K562 (cell line): ENCODE measurements at regions not wholly inside any gene's neighbourhood (a gene's known extent, or its start where the extent isn't known, plus 50 kb on each side); places are given as distances from the start of the nearest gene placed in this dataset.

ENCODE experiments used
- ATF2 ChIP-seq: sonication (generic); formaldehyde crosslinking; IDR thresholded peaks from 2 replicates; pipeline ENCODE4 v1.8.1; 2022; ENCODE audit warnings: missing genetic modification reagents
- ATF4 ChIP-seq: fragments of 450-650 bp; formaldehyde crosslinking; IDR thresholded peaks from 2 replicates; pipeline ENCODE4 v1.4.0; 2022; ENCODE audit warnings: mild to moderate bottlenecking, moderate library complexity
- CCAR2 ChIP-seq: fragments of 200-400 bp; formaldehyde crosslinking; IDR thresholded peaks from 2 replicates; pipeline ENCODE4 v1.6.1; 2017; ENCODE audit warnings: mild to moderate bottlenecking, low read depth, low read length
- ELF1 ChIP-seq: fragments of 200-800 bp; sonication (Bioruptor generic); IDR thresholded peaks from 2 replicates; pipeline ENCODE4 v1.6.1; 2016; ENCODE audit warnings: missing genetic modification characterization, missing compliant biosample characterization
- EZH2 ChIP-seq: IDR thresholded peaks from 2 replicates; pipeline ENCODE4 v1.6.1; 2012; ENCODE audit warnings: low read depth, mild to moderate bottlenecking, inconsistent platforms, low read length, borderline replicate concordance
- HDAC6 ChIP-seq: IDR thresholded peaks from 2 replicates; pipeline ENCODE4 v1.6.1; 2012; ENCODE audit warnings: low read depth, mild to moderate bottlenecking, control low read depth, inconsistent platforms, low read length, moderate library complexity
- HMGN3 ChIP-seq: IDR thresholded peaks from 2 replicates; pipeline ENCODE4 v1.6.1; 2011; ENCODE audit warnings: borderline replicate concordance, low read depth, mild to moderate bottlenecking, mixed read lengths, low read length; ENCODE audit not compliant: insufficient read length; ENCODE audit errors: extremely low read depth
- MAZ ChIP-seq, 2 experiments: fragments of 450-650 bp in 1 of 2; sonication (generic) in 1 of 2; formaldehyde crosslinking; IDR thresholded peaks in 1 of 2; conservative IDR thresholded peaks in 1 of 2; 2 replicates each; pipeline versions ENCODE4 v1.4.0 to v1.5.0; 2020; ENCODE audit warnings: mild to moderate bottlenecking in 1 of 2, missing genetic modification reagents in 1 of 2
- NFRKB ChIP-seq: fragments of 450-650 bp; IDR thresholded peaks from 2 replicates; pipeline ENCODE4 v1.6.1; 2016; ENCODE audit warnings: low read depth
- NFYB ChIP-seq: IDR thresholded peaks from 2 replicates; pipeline ENCODE4 v1.6.1; 2011; ENCODE audit warnings: mild to moderate bottlenecking, moderate library complexity; ENCODE audit not compliant: insufficient read length; ENCODE audit errors: extremely low read depth
- NRF1 ChIP-seq, 2 experiments: fragments of 450-650 bp; IDR thresholded peaks in 1 of 2; conservative IDR thresholded peaks in 1 of 2; 2 replicates each; pipeline ENCODE4 v1.6.1; 2014; ENCODE audit warnings: mild to moderate bottlenecking in 2 of 2
- PYGO2 ChIP-seq: fragments of 450-650 bp; IDR thresholded peaks from 2 replicates; pipeline ENCODE4 v1.6.1; 2016; ENCODE audit warnings: mild to moderate bottlenecking, missing genetic modification characterization, moderate library complexity, missing compliant biosample characterization
- STAT5B ChIP-seq: fragments of 250-450 bp; sonication (Bioruptor Pico); IDR thresholded peaks from 2 replicates; pipeline ENCODE4 v1.8.0; 2021; ENCODE audit warnings: mild to moderate bottlenecking, inconsistent platforms
- TF ChIP-seq, protein P1 (sequence below), 2 experiments: fragments of 450-650 bp; IDR thresholded peaks; 2 replicates each; pipeline ENCODE4 v1.6.1; 2016; ENCODE audit warnings: mild to moderate bottlenecking in 2 of 2, borderline replicate concordance in 1 of 2, low read depth in 1 of 2, moderate library complexity in 1 of 2
- TF ChIP-seq, protein P2 (sequence below): fragments of 450-650 bp; formaldehyde crosslinking; IDR thresholded peaks from 2 replicates; pipeline ENCODE4 v1.4.0; 2020; ENCODE audit warnings: mild to moderate bottlenecking, mixed read lengths

DNA sequence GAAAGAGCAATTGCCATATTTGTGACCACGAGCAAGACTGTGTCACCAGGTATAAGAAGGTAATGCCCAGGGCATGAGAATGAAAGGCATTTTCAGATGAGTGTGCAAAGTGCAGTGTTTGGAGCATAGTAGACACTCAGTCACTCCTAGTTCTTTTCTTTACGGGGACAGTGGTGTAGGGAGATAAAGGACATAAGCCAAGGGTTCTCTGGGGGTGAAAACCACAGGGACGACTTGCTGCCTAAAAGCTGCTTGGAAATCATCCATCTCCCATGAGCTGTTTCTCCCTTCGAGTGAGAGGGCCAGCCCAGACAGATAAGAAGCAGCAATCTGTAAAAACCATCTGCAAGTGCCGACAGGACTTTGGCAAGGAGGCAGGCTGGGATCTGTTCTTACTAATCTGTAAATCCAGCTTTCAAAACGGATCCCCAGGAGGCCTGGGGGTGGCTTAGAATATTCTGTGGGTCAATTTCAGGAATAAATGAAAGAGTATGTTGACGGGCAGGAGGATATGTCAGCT lies 221.6 kb downstream of the LPIN1 start (continued):
- TF ChIP-seq NRF1 (conservative IDR thresholded peaks at IDR 0.05 in 1 of 2, IDR thresholded peaks at IDR 0.05 in 1 of 2), result peak in 1 of 2 experiments; percentile 21; a peak in 2 of 4 replicates
- peak; percentile 80 for TF ChIP-seq ATF4 (CRISPR knock-in tag)
- TF ChIP-seq HDAC6, result no peak
- TF ChIP-seq MAZ (CRISPR knock-in tag; conservative IDR thresholded peaks at IDR 0.05 in 1 of 2, IDR thresholded peaks at IDR 0.05 in 1 of 2), result peak; percentile 91 to 95
- TF ChIP-seq PYGO2, result peak; percentile 95
- no peak for TF ChIP-seq NFRKB
- TF ChIP-seq NFYB, result no peak
- TF ChIP-seq, protein P1, sequence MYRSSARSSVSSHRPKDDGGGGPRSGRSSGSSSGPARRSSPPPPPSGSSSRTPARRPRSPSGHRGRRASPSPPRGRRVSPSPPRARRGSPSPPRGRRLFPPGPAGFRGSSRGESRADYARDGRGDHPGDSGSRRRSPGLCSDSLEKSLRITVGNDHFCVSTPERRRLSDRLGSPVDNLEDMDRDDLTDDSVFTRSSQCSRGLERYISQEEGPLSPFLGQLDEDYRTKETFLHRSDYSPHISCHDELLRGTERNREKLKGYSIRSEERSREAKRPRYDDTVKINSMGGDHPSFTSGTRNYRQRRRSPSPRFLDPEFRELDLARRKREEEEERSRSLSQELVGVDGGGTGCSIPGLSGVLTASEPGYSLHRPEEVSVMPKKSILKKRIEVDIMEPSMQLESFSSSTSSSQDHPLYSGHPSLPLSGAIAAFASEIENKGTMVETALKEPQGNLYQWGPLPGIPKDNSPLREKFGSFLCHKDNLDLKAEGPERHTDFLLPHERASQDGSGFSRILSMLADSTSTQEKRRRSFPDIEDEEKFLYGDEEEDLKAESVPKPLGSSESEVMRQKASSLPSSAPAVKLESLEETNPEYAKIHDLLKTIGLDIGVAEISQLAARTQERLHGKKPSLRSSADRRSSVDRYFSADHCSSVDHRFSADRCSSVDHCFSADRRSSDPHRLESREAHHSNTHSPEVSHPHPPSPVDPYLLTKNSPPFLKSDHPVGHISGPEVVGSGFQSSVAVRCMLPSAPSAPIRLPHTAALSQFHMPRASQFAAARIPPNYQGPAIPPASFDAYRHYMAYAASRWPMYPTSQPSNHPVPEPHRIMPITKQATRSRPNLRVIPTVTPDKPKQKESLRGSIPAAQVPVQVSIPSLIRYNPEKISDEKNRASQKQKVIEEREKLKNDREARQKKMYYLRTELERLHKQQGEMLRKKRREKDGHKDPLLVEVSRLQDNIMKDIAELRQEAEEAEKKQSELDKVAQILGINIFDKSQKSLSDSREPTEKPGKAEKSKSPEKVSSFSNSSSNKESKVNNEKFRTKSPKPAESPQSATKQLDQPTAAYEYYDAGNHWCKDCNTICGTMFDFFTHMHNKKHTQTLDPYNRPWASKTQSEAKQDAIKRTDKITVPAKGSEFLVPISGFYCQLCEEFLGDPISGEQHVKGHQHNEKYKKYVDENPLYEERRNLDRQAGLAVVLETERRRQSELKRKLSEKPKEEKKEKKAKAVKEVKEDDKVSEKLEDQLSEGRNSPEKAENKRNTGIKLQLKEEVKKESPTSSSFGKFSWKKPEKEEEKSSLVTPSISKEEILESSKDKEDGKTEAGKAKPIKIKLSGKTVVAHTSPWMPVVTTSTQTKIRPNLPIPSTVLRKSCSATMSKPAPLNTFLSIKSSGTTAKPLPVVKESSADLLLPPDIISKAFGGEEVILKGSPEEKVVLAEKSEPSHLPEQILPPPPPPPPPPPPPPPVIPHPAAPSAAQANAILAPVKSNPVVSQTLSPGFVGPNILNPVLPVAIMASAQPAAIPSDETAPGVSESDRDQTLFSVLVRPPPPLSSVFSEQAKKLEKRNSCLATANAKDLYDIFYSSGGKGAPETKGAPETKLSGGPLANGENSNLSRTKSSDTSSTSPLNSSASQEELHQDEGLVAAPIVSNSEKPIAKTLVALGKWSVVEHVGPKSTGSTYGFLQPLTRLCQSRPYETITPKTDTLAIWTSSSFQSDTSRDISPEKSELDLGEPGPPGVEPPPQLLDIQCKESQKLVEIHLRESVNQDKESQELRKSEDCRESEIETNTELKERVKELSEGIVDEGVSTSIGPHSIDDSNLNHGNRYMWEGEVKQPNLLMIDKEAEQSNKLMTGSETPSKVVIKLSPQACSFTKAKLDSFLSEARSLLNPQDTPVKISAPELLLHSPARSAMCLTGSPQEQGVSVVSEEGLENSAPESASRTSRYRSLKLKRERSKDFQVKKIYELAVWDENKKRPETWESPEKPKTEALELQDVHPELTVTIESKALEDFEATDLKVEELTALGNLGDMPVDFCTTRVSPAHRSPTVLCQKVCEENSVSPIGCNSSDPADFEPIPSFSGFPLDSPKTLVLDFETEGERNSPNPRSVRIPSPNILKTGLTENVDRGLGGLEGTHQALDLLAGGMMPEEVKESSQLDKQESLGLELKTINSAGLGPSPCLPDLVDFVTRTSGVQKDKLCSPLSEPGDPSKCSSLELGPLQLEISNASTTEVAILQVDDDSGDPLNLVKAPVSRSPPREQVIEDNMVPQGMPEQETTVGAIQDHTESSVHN (IDR thresholded peaks at IDR 0.05; ENCODE audit: borderline replicate concordance in 1 of 2, low read depth in 1 of 2), result peak in 1 of 2 experiments; percentile 77; a peak in 2 of 4 replicates
- no peak for TF ChIP-seq STAT5B
- no peak for TF ChIP-seq ATF2 (CRISPR knock-in tag)
- TF ChIP-seq CCAR2, result no peak
- TF ChIP-seq HMGN3, result peak; percentile 92
- TF ChIP-seq ELF1, result 0 out of 2 replicates have a peak, but pooled peaks have one; percentile 51
- TF ChIP-seq, protein P2, sequence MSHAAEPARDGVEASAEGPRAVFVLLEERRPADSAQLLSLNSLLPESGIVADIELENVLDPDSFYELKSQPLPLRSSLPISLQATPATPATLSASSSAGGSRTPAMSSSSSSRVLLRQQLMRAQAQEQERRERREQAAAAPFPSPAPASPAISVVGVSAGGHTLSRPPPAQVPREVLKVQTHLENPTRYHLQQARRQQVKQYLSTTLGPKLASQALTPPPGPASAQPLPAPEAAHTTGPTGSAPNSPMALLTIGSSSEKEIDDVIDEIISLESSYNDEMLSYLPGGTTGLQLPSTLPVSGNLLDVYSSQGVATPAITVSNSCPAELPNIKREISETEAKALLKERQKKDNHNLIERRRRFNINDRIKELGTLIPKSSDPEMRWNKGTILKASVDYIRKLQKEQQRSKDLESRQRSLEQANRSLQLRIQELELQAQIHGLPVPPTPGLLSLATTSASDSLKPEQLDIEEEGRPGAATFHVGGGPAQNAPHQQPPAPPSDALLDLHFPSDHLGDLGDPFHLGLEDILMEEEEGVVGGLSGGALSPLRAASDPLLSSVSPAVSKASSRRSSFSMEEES (CRISPR knock-in tag), result no peak
- peak; percentile 93; the same call in 1 of the 2 replicates for TF ChIP-seq EZH2
